CD14-positive monocyte (primary cell): ENCODE measurements at regions not wholly inside any gene's neighbourhood (a gene's known extent, or its start where the extent isn't known, plus 50 kb on each side); places are given as distances from the start of the nearest gene placed in this dataset.

Experiments
- DNase-seq, 3 donors: peaks; one replicate each; pipeline ENCODE4 v3.0.0-alpha.2; 2011 to 2022
- H2AFZ ChIP-seq: 2 replicates; pipeline ENCODE4 v1.6.0; 2012; ENCODE audit warnings: mild to moderate bottlenecking, low read depth, low read length, inconsistent platforms; ENCODE audit not compliant: insufficient read depth, poor library complexity, severe bottlenecking
- H3K27ac ChIP-seq, 2 donors: 1 replicate in 1 of 2; 2 replicates in 1 of 2; pipeline ENCODE4 v1.5.1; 2012 to 2013; ENCODE audit warnings: low read length in 2 of 2, control low read depth in 1 of 2, inconsistent platforms in 1 of 2, low read depth in 1 of 2, mild to moderate bottlenecking in 1 of 2
- H3K27me3 ChIP-seq, 2 donors: one replicate each; pipeline versions ENCODE4 v1.6.0 to v1.6.1; 2011 to 2013; ENCODE audit warnings: low read length in 2 of 2; ENCODE audit not compliant: control insufficient read depth in 2 of 2, insufficient read depth in 2 of 2
- H3K36me3 ChIP-seq, 2 donors: replicated peaks in 1 of 2; 1 replicate in 1 of 2; 2 replicates in 1 of 2; pipeline versions ENCODE4 v1.5.1 to v1.6.1; 2012 to 2013; ENCODE audit warnings: low read length in 2 of 2, control low read depth in 1 of 2, inconsistent platforms in 1 of 2, mild to moderate bottlenecking in 1 of 2; ENCODE audit not compliant: insufficient read depth in 2 of 2, control insufficient read depth in 1 of 2
- H3K4me1 ChIP-seq, 2 donors: 1 replicate in 1 of 2; 2 replicates in 1 of 2; pipeline versions ENCODE4 v1.5.1 to v1.6.1; 2012 to 2013; ENCODE audit warnings: low read length in 2 of 2, control low read depth in 1 of 2, inconsistent platforms in 1 of 2, mild to moderate bottlenecking in 1 of 2, moderate library complexity in 1 of 2; ENCODE audit not compliant: insufficient read depth in 2 of 2, control insufficient read depth in 1 of 2
- H3K4me2 ChIP-seq: replicated peaks from 2 replicates; pipeline ENCODE3; 2012; ENCODE audit warnings: low read length, moderate library complexity, mild to moderate bottlenecking; ENCODE audit not compliant: poor library complexity, severe bottlenecking; ENCODE audit errors: extremely low read depth
- H3K4me3 ChIP-seq, 3 experiments: fragments of 200-600 bp in 1 of 3; sonication (generic) in 1 of 3; replicated peaks in 1 of 3; 1 replicate in 2 of 3; 2 replicates in 1 of 3; pipeline ENCODE4 v1.5.1; 2011 to 2013; ENCODE audit warnings: low read length in 3 of 3, mild to moderate bottlenecking in 3 of 3, control low read depth in 2 of 3, low read depth in 2 of 3, inconsistent platforms in 1 of 3, moderate library complexity in 1 of 3
- H3K79me2 ChIP-seq: 2 replicates; pipeline ENCODE4 v1.6.0; 2012; ENCODE audit warnings: mild to moderate bottlenecking, control low read depth, inconsistent platforms, low read length, moderate library complexity; ENCODE audit not compliant: insufficient read depth
- H3K9ac ChIP-seq: 2 replicates; pipeline ENCODE4 v1.6.0; 2017; ENCODE audit warnings: low read length, mild to moderate bottlenecking; ENCODE audit not compliant: insufficient read depth, poor library complexity, severe bottlenecking
- H3K9me3 ChIP-seq, 2 donors: replicated peaks in 1 of 2; 1 replicate in 1 of 2; 2 replicates in 1 of 2; pipeline versions ENCODE4 v1.5.1 to v1.6.1; 2012 to 2013; ENCODE audit warnings: low read length in 2 of 2, control low read depth in 1 of 2; ENCODE audit not compliant: control insufficient read depth in 1 of 2, insufficient read depth in 1 of 2
- H4K20me1 ChIP-seq: 2 replicates; pipeline ENCODE4 v1.6.0; 2012; ENCODE audit warnings: mild to moderate bottlenecking, low read length, control low read depth, moderate library complexity; ENCODE audit not compliant: insufficient read depth
- H3K27ac Mint-ChIP-seq, 7 donors: one replicate each; pipeline ENCODE4 v1.8.0; 2020; ENCODE audit warnings: mild to moderate bottlenecking in 7 of 7, mixed read lengths in 7 of 7, moderate library complexity in 6 of 7, inconsistent platforms in 2 of 7
- H3K27me3 Mint-ChIP-seq, 3 donors: one replicate each; pipeline ENCODE4 v1.8.0; 2021 to 2022; ENCODE audit warnings: low read depth in 3 of 3, mild to moderate bottlenecking in 3 of 3, mixed read lengths in 3 of 3, moderate library complexity in 3 of 3, inconsistent platforms in 1 of 3
- H3K36me3 Mint-ChIP-seq, 2 donors: one replicate each; pipeline ENCODE4 v1.8.0; 2020; ENCODE audit warnings: mixed read lengths in 2 of 2, inconsistent platforms in 1 of 2, mild to moderate bottlenecking in 1 of 2
- H3K4me1 Mint-ChIP-seq: one replicate; pipeline ENCODE4 v1.8.0; 2020; ENCODE audit warnings: mild to moderate bottlenecking, mixed read lengths
- H3K4me3 Mint-ChIP-seq, 2 donors: one replicate each; pipeline ENCODE4 v1.8.0; 2020; ENCODE audit warnings: mild to moderate bottlenecking in 2 of 2, mixed read lengths in 2 of 2, moderate library complexity in 1 of 2
- H3K9me3 Mint-ChIP-seq, 7 donors: one replicate each; pipeline ENCODE4 v1.8.0; 2020 to 2022; ENCODE audit warnings: mixed read lengths in 7 of 7, mild to moderate bottlenecking in 6 of 7, moderate library complexity in 6 of 7, inconsistent platforms in 2 of 7
- WGBS: methylation state at CpG from one replicate; pipeline ENCODE4 v1.1.5; 2013; ENCODE audit warnings: missing lambda C conversion rate; ENCODE audit not compliant: insufficient coverage; 5-methylcytosine and 5-hydroxymethylcytosine counted together
- intact Hi-C, 2 donors: fragments of 100-400 bp; cut with micrococcal nuclease; formaldehyde crosslinking; loops; one replicate each; pipeline versions ENCODE4 v1.15.0 to v1.15.1; 2023
- TF ChIP-seq, protein P1 (sequence below): fragments of 200-600 bp; IDR thresholded peaks from one replicate; pipeline ENCODE4 v1.8.0; 2022; ENCODE audit warnings: antibody characterized with exemption, mild to moderate bottlenecking

DNA sequence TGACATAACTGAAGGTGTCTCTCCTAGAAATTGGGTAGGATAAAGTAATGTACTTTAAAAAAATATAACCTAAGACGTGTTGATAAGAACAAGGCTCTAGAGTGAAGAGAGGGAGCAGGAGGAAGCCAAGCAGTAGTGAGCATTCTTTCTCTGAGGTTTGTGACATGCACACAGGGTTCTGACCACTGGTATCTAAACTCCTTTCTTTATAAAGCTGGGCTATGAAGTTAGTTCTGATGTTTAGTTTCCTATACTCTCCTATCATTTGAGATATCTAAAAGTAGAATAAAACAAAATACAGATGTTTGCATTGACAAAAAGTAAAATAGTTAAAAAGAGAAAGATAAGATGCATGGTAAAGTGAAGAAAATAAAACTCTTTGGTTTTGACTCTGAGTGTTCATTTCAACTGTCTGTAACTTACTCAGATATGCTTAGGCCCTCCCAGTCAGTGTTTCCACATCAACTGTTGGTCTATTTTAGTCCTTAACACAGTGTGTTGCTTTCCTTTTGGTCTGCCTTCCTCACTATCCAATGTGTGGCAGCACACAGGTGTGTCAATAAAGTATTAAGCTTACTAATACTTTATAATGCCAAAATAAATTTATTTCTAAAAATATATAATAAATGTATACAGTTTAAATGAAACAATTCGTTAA is 543.5 kb downstream of the PTPRC start:
- Mint-ChIP-seq H3K27ac (no peak overlapping the region), H3K4me1 (peaks cover 4% of the 10 kb centered on the region), H3K9me3 (no peaks in the 10 kb centered on the region), H3K27me3 (no peaks in the 10 kb centered on the region), H3K4me3 (no peak overlapping the region), H3K36me3 (no peaks in the 10 kb centered on the region)
- H2AFZ ChIP-seq, result no peak overlapping the region
- H3K9me3 ChIP-seq, result no peaks in the 10 kb centered on the region
- H4K20me1 ChIP-seq, result no peaks in the 10 kb centered on the region
- H3K4me3 ChIP-seq, result no peak overlapping the region
- H3K79me2 ChIP-seq, result no peaks in the 10 kb centered on the region
- H3K27ac ChIP-seq, result no peak overlapping the region
- H3K36me3 ChIP-seq, result no peaks in the 10 kb centered on the region
- H3K4me2 ChIP-seq, result no peak overlapping the region
- intact Hi-C loops, result no loop called here
- H3K27me3 ChIP-seq, result no peaks in the 10 kb centered on the region
- H3K9ac ChIP-seq, result no peak overlapping the region
- WGBS, result no CpG with 5 or more reads among the region's 2 CpGs
- TF ChIP-seq, protein P1, sequence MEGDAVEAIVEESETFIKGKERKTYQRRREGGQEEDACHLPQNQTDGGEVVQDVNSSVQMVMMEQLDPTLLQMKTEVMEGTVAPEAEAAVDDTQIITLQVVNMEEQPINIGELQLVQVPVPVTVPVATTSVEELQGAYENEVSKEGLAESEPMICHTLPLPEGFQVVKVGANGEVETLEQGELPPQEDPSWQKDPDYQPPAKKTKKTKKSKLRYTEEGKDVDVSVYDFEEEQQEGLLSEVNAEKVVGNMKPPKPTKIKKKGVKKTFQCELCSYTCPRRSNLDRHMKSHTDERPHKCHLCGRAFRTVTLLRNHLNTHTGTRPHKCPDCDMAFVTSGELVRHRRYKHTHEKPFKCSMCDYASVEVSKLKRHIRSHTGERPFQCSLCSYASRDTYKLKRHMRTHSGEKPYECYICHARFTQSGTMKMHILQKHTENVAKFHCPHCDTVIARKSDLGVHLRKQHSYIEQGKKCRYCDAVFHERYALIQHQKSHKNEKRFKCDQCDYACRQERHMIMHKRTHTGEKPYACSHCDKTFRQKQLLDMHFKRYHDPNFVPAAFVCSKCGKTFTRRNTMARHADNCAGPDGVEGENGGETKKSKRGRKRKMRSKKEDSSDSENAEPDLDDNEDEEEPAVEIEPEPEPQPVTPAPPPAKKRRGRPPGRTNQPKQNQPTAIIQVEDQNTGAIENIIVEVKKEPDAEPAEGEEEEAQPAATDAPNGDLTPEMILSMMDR, result no peak
- no peak for DNase-seq
- H3K4me1 ChIP-seq, result no peaks in the 10 kb centered on the region

DNA sequence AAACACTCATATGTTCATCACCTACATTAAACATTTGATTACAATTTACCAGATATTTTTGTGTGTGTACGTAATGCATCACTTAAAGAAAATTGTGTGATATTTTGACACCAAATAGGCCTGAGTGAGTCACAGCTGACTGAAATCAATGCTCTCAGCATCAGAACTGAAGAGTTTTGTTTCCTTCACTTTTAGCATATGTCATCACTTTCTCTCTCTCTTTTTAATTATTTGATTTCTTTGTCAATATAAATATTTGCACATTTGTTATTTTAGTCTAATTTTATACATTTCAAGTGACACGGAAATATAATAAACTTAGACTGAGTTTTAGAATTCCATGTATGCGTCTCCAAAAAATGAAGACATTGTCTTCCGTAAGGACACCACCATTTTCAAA is 545.3 kb downstream of the PTPRC start:
- Mint-ChIP-seq H3K27ac (no peak overlapping the region), H3K27me3 (no peaks in the 10 kb centered on the region), H3K36me3 (no peaks in the 10 kb centered on the region), H3K4me3 (no peak overlapping the region), H3K4me1 (peaks cover 4% of the 10 kb centered on the region), H3K9me3 (no peaks in the 10 kb centered on the region)
- Histone ChIP-seq H3K4me1 (no peaks in the 10 kb centered on the region), H3K4me2 (no peak overlapping the region), H3K27ac (no peak overlapping the region), H3K9me3 (no peaks in the 10 kb centered on the region), H3K36me3 (no peaks in the 10 kb centered on the region), H3K9ac (no peak overlapping the region), H2AFZ (no peak overlapping the region), H3K27me3 (no peaks in the 10 kb centered on the region), H4K20me1 (no peaks in the 10 kb centered on the region), H3K79me2 (no peaks in the 10 kb centered on the region), H3K4me3 (no peak overlapping the region)
- DNase-seq, result no peak
- TF ChIP-seq, protein P1, result no peak
- no CpG with 5 or more reads among the region's 4 CpGs for WGBS
- intact Hi-C loops, result no loop called here
